Fibroblast of mammary gland (primary cell): ENCODE measurements at regions not wholly inside any gene's neighbourhood (a gene's known extent, or its start where the extent isn't known, plus 50 kb on each side); places are given as distances from the start of the nearest gene placed in this dataset.

ENCODE experiments used
- DNase-seq: peaks from one replicate; pipeline ENCODE4 v3.0.0-alpha.2; 2010; ENCODE audit warnings: low read depth
- H3K4me3 ChIP-seq: 2 replicates; pipeline ENCODE4 v1.5.1; 2011; ENCODE audit warnings: low read depth, mild to moderate bottlenecking, low read length, moderate library complexity; ENCODE audit not compliant: control insufficient read depth
- CTCF ChIP-seq: conservative IDR thresholded peaks from 2 replicates; pipeline ENCODE4 v1.5.1; 2011; ENCODE audit warnings: low read depth, low read length, inconsistent platforms; ENCODE audit not compliant: control insufficient read depth, insufficient read depth

- H3K4me3 ChIP-seq: no peak overlapping the region
- no peak for TF ChIP-seq CTCF
- no peak for DNase-seq
Observed at GRCh38 chr14:85079842-85080730, 449.9 kb upstream of the FLRT2 start.

GRCh38 chr14:85084344-85084743 is 445.6 kb upstream of the FLRT2 start:
- no peak for TF ChIP-seq CTCF
- no peak for DNase-seq
- H3K4me3 ChIP-seq: no peak overlapping the region

GRCh38 chr14:85085981-85086380 is 444.0 kb upstream of the FLRT2 start:
- no peak for TF ChIP-seq CTCF
- no peak for DNase-seq
- H3K4me3 ChIP-seq: no peak overlapping the region

GRCh38 chr14:85087201-85087600 is 442.7 kb upstream of the FLRT2 start:
- H3K4me3 ChIP-seq: no peak overlapping the region
- DNase-seq: peak; percentile 53
- TF ChIP-seq CTCF: no peak

- peak; percentile 50 for DNase-seq
- no peak overlapping the region for H3K4me3 ChIP-seq
- no peak for TF ChIP-seq CTCF
Observed at GRCh38 chr14:85088192-85088591, 441.8 kb upstream of the FLRT2 start.

- peak; percentile 17 for DNase-seq
- H3K4me3 ChIP-seq: no peak overlapping the region
- no peak for TF ChIP-seq CTCF
Observed at GRCh38 chr14:85090681-85091080, 439.3 kb upstream of the FLRT2 start.
